ENCODE measurements at regions not wholly inside any gene's neighbourhood (a gene's known extent, or its start where the extent isn't known, plus 50 kb on each side); places are given as distances from the start of the nearest gene placed in this dataset.

GRCh38 chr19:27859689-27860088, 1353.3 kb downstream of the UQCRFS1 start:
- TF ChIP-seq CTCF (IDR thresholded peaks at IDR 0.05; ENCODE audit: extremely low read depth in 1 of 2, insufficient read depth in 1 of 2, low read depth in 1 of 2, low read length in 2 of 2) (no peak), EZH2 (IDR thresholded peaks at IDR 0.05; ENCODE audit: borderline replicate concordance, low read depth, low read length, severe bottlenecking) (no peak), POLR2A (IDR thresholded peaks at IDR 0.05; ENCODE audit: low read depth, low read length) (no peak), JUN (IDR thresholded peaks at IDR 0.05; ENCODE audit: borderline replicate concordance, insufficient read depth, insufficient read length, low read depth) (no peak)
- TF ChIP-seq, protein P1, sequence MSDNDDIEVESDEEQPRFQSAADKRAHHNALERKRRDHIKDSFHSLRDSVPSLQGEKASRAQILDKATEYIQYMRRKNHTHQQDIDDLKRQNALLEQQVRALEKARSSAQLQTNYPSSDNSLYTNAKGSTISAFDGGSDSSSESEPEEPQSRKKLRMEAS (IDR thresholded peaks at IDR 0.05; ENCODE audit: insufficient read depth, insufficient read length): no peak

Data from endothelial cell of umbilical vein (primary cell).